HEK293T (cell line): ENCODE measurements at regions not wholly inside any gene's neighbourhood (a gene's known extent, or its start where the extent isn't known, plus 50 kb on each side); places are given as distances from the start of the nearest gene placed in this dataset.

Experiments
- CTCF ChIA-PET: fragments of 350-600 bp; formaldehyde crosslinking; extraction: SDS; loops from one replicate; lab custom pipeline; 2021; ENCODE audit warnings: antibody characterized with exemption, inconsistent platforms; lab: Yijun Ruan, JAX
- POLR2A ChIA-PET: fragments of 350-600 bp; formaldehyde crosslinking; extraction: SDS; loops from one replicate; lab custom pipeline; 2020; ENCODE audit warnings: antibody characterized with exemption, inconsistent platforms; lab: Yijun Ruan, JAX
- DNase-seq: peaks from one replicate; pipeline ENCODE4 v3.0.0; 2012; ENCODE audit warnings: mixed read lengths; ENCODE audit errors: extremely low spot score
- ARNT ChIP-seq: fragments of 450-650 bp; IDR thresholded peaks from 2 replicates; pipeline ENCODE4 v1.6.1; 2017; ENCODE audit warnings: mild to moderate bottlenecking
- BHLHE40 ChIP-seq: fragments of 450-650 bp; IDR thresholded peaks from 2 replicates; pipeline ENCODE4 v1.6.1; 2016; ENCODE audit warnings: mild to moderate bottlenecking, moderate library complexity, borderline replicate concordance
- CTBP1 ChIP-seq: fragments of 450-650 bp; IDR thresholded peaks from 2 replicates; pipeline ENCODE4 v1.6.1; 2016; ENCODE audit warnings: borderline replicate concordance
- ELF4 ChIP-seq: fragments of 450-650 bp; IDR thresholded peaks from 2 replicates; pipeline ENCODE4 v1.6.1; 2017; ENCODE audit warnings: antibody characterized with exemption
- FOXA1 ChIP-seq: fragments of 450-650 bp; IDR thresholded peaks from 2 replicates; pipeline ENCODE4 v1.6.1; 2016; ENCODE audit warnings: mild to moderate bottlenecking
- FOXK2 ChIP-seq: fragments of 450-650 bp; IDR thresholded peaks from 2 replicates; pipeline ENCODE4 v1.6.1; 2016; ENCODE audit warnings: mild to moderate bottlenecking
- FOXM1 ChIP-seq: fragments of 450-650 bp; IDR thresholded peaks from 2 replicates; pipeline ENCODE4 v1.6.1; 2017; ENCODE audit warnings: mild to moderate bottlenecking, borderline replicate concordance
- HDGF ChIP-seq: fragments of 450-650 bp; IDR thresholded peaks from 2 replicates; pipeline ENCODE4 v1.6.1; 2017; ENCODE audit warnings: antibody characterized with exemption, borderline replicate concordance
- L3MBTL2 ChIP-seq: fragments of 450-650 bp; conservative IDR thresholded peaks from 2 replicates; pipeline ENCODE4 v1.6.1; 2016; ENCODE audit warnings: mild to moderate bottlenecking
- LEF1 ChIP-seq: fragments of 450-650 bp; IDR thresholded peaks from 2 replicates; pipeline ENCODE4 v1.6.1; 2017; ENCODE audit warnings: mild to moderate bottlenecking, borderline replicate concordance
- NFRKB ChIP-seq: fragments of 450-650 bp; IDR thresholded peaks from 2 replicates; pipeline ENCODE4 v1.6.1; 2016; ENCODE audit warnings: mild to moderate bottlenecking, moderate library complexity
- PKNOX1 ChIP-seq: fragments of 450-650 bp; IDR thresholded peaks from 2 replicates; pipeline ENCODE4 v1.6.1; 2016
- SP1 ChIP-seq: fragments of 450-650 bp; IDR thresholded peaks from 2 replicates; pipeline ENCODE4 v1.6.1; 2017
- SUZ12 ChIP-seq: fragments of 450-650 bp; IDR thresholded peaks from 2 replicates; pipeline ENCODE4 v1.6.1; 2016; ENCODE audit warnings: mild to moderate bottlenecking
- TARDBP ChIP-seq: fragments of 450-650 bp; IDR thresholded peaks from 2 replicates; pipeline ENCODE4 v1.6.1; 2016
- ZNF384 ChIP-seq: fragments of 450-650 bp; IDR thresholded peaks from 2 replicates; pipeline ENCODE4 v1.6.1; 2016

GRCh38 chr2:2845806-2846315, 514.8 kb upstream of the MYT1L start:
- POLR2A ChIA-PET = no interaction called here
- CTCF ChIA-PET = no interaction called here
- DNase-seq = no peak
- TF ChIP-seq FOXM1 = no peak
- TF ChIP-seq SUZ12 = no peak
- TF ChIP-seq TARDBP = no peak
- TF ChIP-seq CTBP1 = no peak

- CTCF ChIA-PET = no interaction called here
- POLR2A ChIA-PET = no interaction called here
- no peak for DNase-seq
- TF ChIP-seq TARDBP = no peak
- no peak for TF ChIP-seq NFRKB
- no peak for TF ChIP-seq LEF1
- no peak for TF ChIP-seq L3MBTL2
- TF ChIP-seq ZNF384 = no peak
- TF ChIP-seq CTBP1 = no peak
- no peak for TF ChIP-seq HDGF
- TF ChIP-seq PKNOX1 = no peak
- no peak for TF ChIP-seq FOXK2
- TF ChIP-seq BHLHE40 = no peak
- TF ChIP-seq FOXA1 = no peak
- TF ChIP-seq ELF4 = no peak
- no peak for TF ChIP-seq SP1
- no peak for TF ChIP-seq FOXM1
- no peak for TF ChIP-seq SUZ12
- TF ChIP-seq ARNT = no peak
Measured at GRCh38 chr2:2845267-2845666, 514.2 kb upstream of the MYT1L start.

- TF ChIP-seq SP1 (no peak), FOXA1 (no peak), ZNF384 (no peak), FOXK2 (no peak), NFRKB (no peak), HDGF (no peak), FOXM1 (no peak), SUZ12 (no peak)
- peak; percentile 17 for DNase-seq
- POLR2A ChIA-PET = no interaction called here
- CTCF ChIA-PET = no interaction called here
Measured at GRCh38 chr2:2843969-2844548, 513.0 kb upstream of the MYT1L start.

DNA sequence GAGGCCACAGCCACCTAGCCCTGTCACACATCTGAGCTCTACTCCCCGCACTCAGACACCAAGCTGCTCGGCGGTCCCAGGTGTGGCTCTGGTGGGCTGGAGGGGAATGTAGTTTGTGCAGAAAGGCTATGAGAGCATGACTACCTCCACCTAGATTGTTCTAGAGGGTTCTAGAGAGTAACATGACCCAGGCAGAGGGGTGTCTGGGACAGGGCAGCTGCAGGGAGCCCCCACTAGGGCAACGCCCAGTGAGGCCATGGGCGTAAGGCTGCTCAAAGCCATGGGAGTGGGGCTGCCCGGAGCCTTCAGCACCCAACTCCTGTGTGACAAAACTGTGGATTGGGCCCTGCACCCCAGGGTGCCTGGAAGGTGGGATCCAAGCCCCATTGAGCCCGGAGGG, 511.4 kb upstream of the MYT1L start:
- POLR2A ChIA-PET = no interaction called here
- CTCF ChIA-PET = no interaction called here
- DNase-seq = no peak
- no peak for TF ChIP-seq NFRKB
- TF ChIP-seq SUZ12 = no peak
- no peak for TF ChIP-seq PKNOX1
- TF ChIP-seq LEF1 = no peak
- TF ChIP-seq FOXA1 = no peak
- no peak for TF ChIP-seq BHLHE40
- no peak for TF ChIP-seq ARNT
- TF ChIP-seq FOXM1 = no peak
- no peak for TF ChIP-seq SP1
- no peak for TF ChIP-seq ELF4
- TF ChIP-seq TARDBP = no peak
- no peak for TF ChIP-seq ZNF384
- TF ChIP-seq FOXK2 = no peak
- TF ChIP-seq HDGF = no peak
- TF ChIP-seq L3MBTL2 = no peak

GRCh38 chr2:2840681-2841300, 509.7 kb upstream of the MYT1L start:
- DNase-seq = no peak
- CTCF ChIA-PET = no interaction called here

DNA sequence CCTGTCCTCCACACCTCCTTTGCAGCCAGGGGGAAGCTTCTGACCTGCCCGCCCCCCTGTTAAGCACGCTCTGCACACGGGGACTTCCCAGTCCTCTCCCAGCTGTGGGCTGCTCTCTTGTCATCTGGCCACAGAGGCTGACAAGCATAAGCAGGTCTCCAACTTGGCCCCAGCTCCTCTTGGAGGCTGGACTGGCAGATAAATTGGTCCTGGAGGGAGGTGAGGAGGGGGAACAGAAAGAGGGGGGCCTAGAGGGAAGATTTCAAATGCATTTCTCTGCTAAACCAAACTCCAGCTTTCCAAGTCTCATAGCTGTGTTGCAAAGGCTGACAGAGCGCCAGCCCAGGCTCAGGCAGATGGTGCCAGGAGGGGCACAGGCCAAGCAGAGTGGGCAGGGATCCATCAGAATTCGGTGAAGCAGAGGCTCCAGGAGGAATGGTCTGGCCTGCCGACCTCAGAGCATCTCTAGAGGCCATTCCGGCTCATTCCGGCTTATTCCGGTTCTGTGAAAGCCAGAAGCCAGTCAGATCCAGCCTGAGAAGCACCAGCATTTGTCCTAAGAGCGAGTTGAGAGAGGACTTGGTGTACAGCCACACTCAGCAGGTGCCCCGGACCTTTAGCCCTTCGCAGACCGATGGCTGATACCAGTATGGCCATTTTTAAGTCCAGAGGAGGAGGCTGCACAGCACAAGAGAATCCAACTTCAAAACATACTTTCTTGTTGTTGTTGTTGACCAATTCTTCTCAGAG, 508.9 kb upstream of the MYT1L start:
- ChIA-PET CTCF (no interaction called here), POLR2A (no interaction called here)
- DNase-seq = no peak
- TF ChIP-seq ELF4 (no peak), FOXA1 (no peak), LEF1 (no peak), FOXK2 (no peak), CTBP1 (no peak), NFRKB (no peak), SUZ12 (no peak)

More at GRCh38 chr2:2840681-2841300, 509.7 kb upstream of the MYT1L start:
- no peak for TF ChIP-seq FOXA1
- TF ChIP-seq HDGF = no peak
- TF ChIP-seq L3MBTL2 = no peak
- TF ChIP-seq SUZ12 = no peak
- no peak for TF ChIP-seq SP1
- TF ChIP-seq TARDBP = no peak
- POLR2A ChIA-PET = no interaction called here
